Neural progenitor cell (in vitro differentiated cells): ENCODE measurements at regions not wholly inside any gene's neighbourhood (a gene's known extent, or its start where the extent isn't known, plus 50 kb on each side); places are given as distances from the start of the nearest gene placed in this dataset.

Experiments used
- DNase-seq: peaks from one replicate; pipeline ENCODE4 v3.0.0-alpha.2; 2016; ENCODE audit warnings: low spot score
- H2AFZ ChIP-seq: fragments of 200-600 bp; sonication (generic); replicated peaks from 2 replicates; pipeline ENCODE4 v1.6.1; 2016; ENCODE audit warnings: antibody characterized with exemption
- H3F3A ChIP-seq: fragments of 200-600 bp; sonication (generic); 2 replicates; pipeline ENCODE4 v1.6.1; 2016; ENCODE audit warnings: antibody characterized with exemption, low read depth
- H3K27ac ChIP-seq: fragments of 200-600 bp; sonication (generic); 2 replicates; pipeline ENCODE4 v1.5.1; 2016; ENCODE audit warnings: mild to moderate bottlenecking
- H3K27me3 ChIP-seq: fragments of 200-600 bp; sonication (generic); 2 replicates; pipeline ENCODE4 v1.6.1; 2016; ENCODE audit warnings: mild to moderate bottlenecking, moderate library complexity
- H3K36me3 ChIP-seq: fragments of 200-600 bp; sonication (generic); 2 replicates; pipeline ENCODE4 v1.5.1; 2016
- H3K4me1 ChIP-seq: fragments of 200-600 bp; sonication (generic); 2 replicates; pipeline ENCODE4 v1.6.1; 2016; ENCODE audit warnings: mixed run types
- H3K4me2 ChIP-seq: fragments of 200-600 bp; sonication (generic); 2 replicates; pipeline ENCODE4 v1.6.1; 2016
- H3K4me3 ChIP-seq: fragments of 200-600 bp; sonication (generic); 2 replicates; pipeline ENCODE4 v1.5.1; 2016
- H3K79me2 ChIP-seq: fragments of 200-600 bp; sonication (generic); 2 replicates; pipeline ENCODE4 v1.6.1; 2016; ENCODE audit warnings: low read depth
- H3K9ac ChIP-seq: fragments of 200-600 bp; sonication (generic); 2 replicates; pipeline ENCODE4 v1.6.1; 2016
- H3K9me3 ChIP-seq: fragments of 200-600 bp; sonication (generic); 2 replicates; pipeline ENCODE4 v1.5.1; 2016; ENCODE audit warnings: low read depth
- H4K20me1 ChIP-seq: fragments of 200-600 bp; sonication (generic); 2 replicates; pipeline ENCODE4 v1.6.1; 2016; ENCODE audit warnings: low read depth
- H3K27ac Mint-ChIP-seq: 3 replicates; pipeline ENCODE4 v1.8.0; 2021; ENCODE audit warnings: mixed read lengths
- H3K27me3 Mint-ChIP-seq: 2 replicates; pipeline ENCODE4 v1.8.0; 2022; ENCODE audit warnings: low read depth, mild to moderate bottlenecking, inconsistent platforms, moderate library complexity, mixed read lengths; ENCODE audit not compliant: insufficient read depth
- H3K36me3 Mint-ChIP-seq: 3 replicates; pipeline ENCODE4 v1.8.0; 2021; ENCODE audit warnings: mixed read lengths
- H3K4me1 Mint-ChIP-seq: 3 replicates; pipeline ENCODE4 v1.8.0; 2021; ENCODE audit warnings: mixed read lengths
- H3K4me3 Mint-ChIP-seq: 3 replicates; pipeline ENCODE4 v1.8.0; 2021; ENCODE audit warnings: mild to moderate bottlenecking, moderate library complexity, mixed read lengths
- H3K9me3 Mint-ChIP-seq: 3 replicates; pipeline ENCODE4 v1.8.0; 2020; ENCODE audit warnings: mixed read lengths
- CTCF ChIP-seq: fragments of 200-600 bp; sonication (generic); IDR thresholded peaks from 2 replicates; pipeline ENCODE4 v1.5.1; 2017; ENCODE audit warnings: antibody characterized with exemption, mild to moderate bottlenecking
- EZH2 ChIP-seq: fragments of 200-600 bp; sonication (generic); IDR thresholded peaks from 2 replicates; pipeline ENCODE4 v1.6.1; 2017; ENCODE audit warnings: antibody characterized with exemption, mild to moderate bottlenecking, moderate library complexity
- EZH2phosphoT487 ChIP-seq: fragments of 200-600 bp; sonication (generic); IDR thresholded peaks from 2 replicates; pipeline ENCODE4 v1.6.1; 2017; ENCODE audit warnings: antibody characterized with exemption

- no peak overlapping the region for H3K27ac Mint-ChIP-seq
- H3K4me2 ChIP-seq = no peak overlapping the region
Observed at GRCh38 chr16:20259541-20259940, 67.8 kb downstream of the GP2 start.

GRCh38 chr16:20257234-20257633 lies 70.1 kb downstream of the GP2 start:
- no peaks in the 10 kb centered on the region for H3K79me2 ChIP-seq
- no peak overlapping the region for H3K27ac Mint-ChIP-seq
- H3K9ac ChIP-seq = no peak overlapping the region
- no peak overlapping the region for H3K4me3 ChIP-seq
- no peaks in the 10 kb centered on the region for H3K9me3 Mint-ChIP-seq
- H3K27ac ChIP-seq = no peak overlapping the region
- H3K4me3 Mint-ChIP-seq = no peak overlapping the region
- no peaks in the 10 kb centered on the region for H3K36me3 Mint-ChIP-seq
- H4K20me1 ChIP-seq = no peaks in the 10 kb centered on the region
- DNase-seq = no peak
- peaks cover 5% of the 10 kb centered on the region for H3K4me1 ChIP-seq
- peaks cover 6% of the 10 kb centered on the region for H3K9me3 ChIP-seq
- H3K4me2 ChIP-seq = no peak overlapping the region
- no peak for TF ChIP-seq EZH2phosphoT487
- no peak for TF ChIP-seq EZH2
- TF ChIP-seq CTCF = no peak
- no peaks in the 10 kb centered on the region for H3K27me3 Mint-ChIP-seq
- H2AFZ ChIP-seq = no peak overlapping the region
- no peaks in the 10 kb centered on the region for H3K4me1 Mint-ChIP-seq
- no peaks in the 10 kb centered on the region for H3K36me3 ChIP-seq
- H3F3A ChIP-seq = no peaks in the 10 kb centered on the region
- H3K27me3 ChIP-seq = no peaks in the 10 kb centered on the region

More at GRCh38 chr16:20259541-20259940, 67.8 kb downstream of the GP2 start:
- Histone ChIP-seq H3F3A (no peaks in the 10 kb centered on the region), H2AFZ (no peak overlapping the region), H3K9ac (no peak overlapping the region), H3K36me3 (no peaks in the 10 kb centered on the region), H3K4me1 (peaks cover 9% of the 10 kb centered on the region), H3K4me3 (no peak overlapping the region), H3K9me3 (peaks cover 6% of the 10 kb centered on the region), H4K20me1 (no peaks in the 10 kb centered on the region), H3K27ac (no peak overlapping the region), H3K27me3 (no peaks in the 10 kb centered on the region), H3K79me2 (no peaks in the 10 kb centered on the region)
- Mint-ChIP-seq H3K27me3 (no peaks in the 10 kb centered on the region), H3K4me3 (no peak overlapping the region), H3K36me3 (no peaks in the 10 kb centered on the region), H3K4me1 (peaks cover 3% of the 10 kb centered on the region), H3K9me3 (no peaks in the 10 kb centered on the region)
- no peak for DNase-seq
- TF ChIP-seq EZH2phosphoT487 (no peak), EZH2 (no peak), CTCF (no peak)

- Mint-ChIP-seq H3K4me3 (no peak overlapping the region), H3K27me3 (no peaks in the 10 kb centered on the region), H3K36me3 (no peaks in the 10 kb centered on the region), H3K4me1 (no peaks in the 10 kb centered on the region), H3K27ac (no peak overlapping the region), H3K9me3 (no peaks in the 10 kb centered on the region)
- no peak overlapping the region for H2AFZ ChIP-seq
- H3K36me3 ChIP-seq = no peaks in the 10 kb centered on the region
- TF ChIP-seq EZH2phosphoT487 (no peak), CTCF (no peak), EZH2 (no peak)
- no peak overlapping the region for H3K4me2 ChIP-seq
- no peaks in the 10 kb centered on the region for H3F3A ChIP-seq
- no peak overlapping the region for H3K27ac ChIP-seq
- no peaks in the 10 kb centered on the region for H3K27me3 ChIP-seq
- peaks cover 5% of the 10 kb centered on the region for H3K4me1 ChIP-seq
- no peak overlapping the region for H3K9ac ChIP-seq
- no peak for DNase-seq
- H3K9me3 ChIP-seq = peaks cover 6% of the 10 kb centered on the region
- H3K4me3 ChIP-seq = no peak overlapping the region
- no peaks in the 10 kb centered on the region for H3K79me2 ChIP-seq
- no peaks in the 10 kb centered on the region for H4K20me1 ChIP-seq
Observed at GRCh38 chr16:20255002-20255401, 72.3 kb downstream of the GP2 start.

GRCh38 chr16:20253825-20254224 lies 73.5 kb downstream of the GP2 start:
- Histone ChIP-seq H3K27ac (no peak overlapping the region), H3K9me3 (peaks cover 2% of the 10 kb centered on the region), H2AFZ (no peak overlapping the region), H3K4me3 (no peak overlapping the region), H3F3A (no peaks in the 10 kb centered on the region), H3K36me3 (no peaks in the 10 kb centered on the region), H3K9ac (no peak overlapping the region), H3K4me2 (no peak overlapping the region), H4K20me1 (no peaks in the 10 kb centered on the region), H3K79me2 (no peaks in the 10 kb centered on the region), H3K4me1 (peaks cover 5% of the 10 kb centered on the region), H3K27me3 (no peaks in the 10 kb centered on the region)
- no peaks in the 10 kb centered on the region for H3K4me1 Mint-ChIP-seq
- no peak overlapping the region for H3K4me3 Mint-ChIP-seq
- no peak for TF ChIP-seq CTCF
- no peak for TF ChIP-seq EZH2
- TF ChIP-seq EZH2phosphoT487 = no peak
- no peaks in the 10 kb centered on the region for H3K27me3 Mint-ChIP-seq
- no peak overlapping the region for H3K27ac Mint-ChIP-seq
- H3K36me3 Mint-ChIP-seq = no peaks in the 10 kb centered on the region
- no peak for DNase-seq
- H3K9me3 Mint-ChIP-seq = no peaks in the 10 kb centered on the region
